CD4-positive, alpha-beta T cell treated with Interferon gamma for 1 hour (primary cell): ENCODE measurements at regions not wholly inside any gene's neighbourhood (a gene's known extent, or its start where the extent isn't known, plus 50 kb on each side); places are given as distances from the start of the nearest gene placed in this dataset.

Source experiments
- DNase-seq: peaks from one replicate; pipeline ENCODE4 v3.0.0-alpha.2; 2020

GRCh38 chr16:80066805-80067580 lies 466.5 kb upstream of the MAF start:
- no peak for DNase-seq

- no peak for DNase-seq
These were observed 465.0 kb upstream of the MAF start for GRCh38 chr16:80065541-80065940.

- DNase-seq, result no peak
These were observed 463.2 kb upstream of the MAF start for GRCh38 chr16:80063713-80064069.

DNA sequence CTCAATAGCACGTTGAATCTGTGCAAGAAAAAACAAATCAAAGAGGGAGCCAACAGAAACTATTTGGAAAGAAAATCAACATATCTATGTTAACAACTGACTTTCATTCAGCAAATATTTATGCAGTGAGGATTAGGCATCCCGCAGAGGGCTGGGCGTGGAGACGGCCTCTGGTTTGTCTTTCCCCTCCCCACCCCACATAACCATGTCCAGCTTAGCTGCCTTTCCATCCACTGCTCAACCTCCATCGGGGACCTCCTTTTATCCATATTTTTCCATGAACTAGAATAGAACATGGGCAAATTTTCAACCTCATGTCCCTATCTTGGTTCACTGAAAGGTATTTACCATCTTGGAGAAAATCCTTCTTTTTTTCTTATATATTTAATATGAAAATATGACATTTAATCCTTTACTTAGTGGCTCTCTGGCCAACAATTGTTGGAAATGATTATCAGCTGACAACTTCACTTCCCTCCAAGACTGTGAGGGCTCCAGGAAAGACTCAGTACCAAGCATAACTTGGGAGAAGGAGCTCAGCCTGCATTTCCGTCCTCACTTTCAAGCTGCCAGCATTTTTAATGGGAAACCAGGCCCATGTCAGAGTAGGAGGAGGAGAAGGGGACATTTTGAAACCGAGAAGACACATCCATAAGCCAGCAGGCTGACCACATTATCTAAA lies 462.6 kb upstream of the MAF start:
- no peak for DNase-seq

DNA sequence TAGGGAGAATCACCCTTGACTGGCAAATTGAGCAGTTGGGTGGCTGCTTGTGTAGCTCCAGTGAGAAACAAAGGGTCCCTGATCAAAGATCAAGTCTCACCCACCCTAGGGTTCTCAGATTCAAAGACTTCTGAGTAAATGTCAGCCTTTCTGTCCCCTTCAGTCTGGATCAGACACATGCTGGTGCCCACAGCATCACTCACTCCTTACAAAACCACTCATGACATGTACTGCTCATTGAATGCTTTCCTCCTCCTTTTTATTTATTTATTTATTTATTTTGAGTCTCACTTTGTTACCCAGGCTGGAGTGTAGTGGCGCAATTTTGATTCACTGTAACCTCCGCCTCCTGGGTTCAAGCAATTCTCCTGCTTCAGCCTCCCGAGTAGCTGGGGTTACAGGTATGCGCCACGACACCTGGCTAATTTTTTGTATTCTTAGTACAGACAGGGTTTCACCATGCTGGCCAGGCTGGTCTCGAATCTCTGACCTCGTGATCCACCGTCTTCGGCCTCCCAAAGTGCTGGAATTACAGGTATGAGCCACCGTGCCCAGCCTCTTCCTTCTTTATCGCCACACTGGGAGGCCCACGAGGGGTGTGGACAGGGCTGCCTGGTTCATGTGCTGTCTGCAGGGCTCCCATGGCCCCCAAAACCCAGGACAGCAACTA lies 462.0 kb upstream of the MAF start:
- no peak for DNase-seq

GRCh38 chr16:80060470-80060869 lies 459.9 kb upstream of the MAF start:
- DNase-seq, result no peak

- no peak for DNase-seq
These were observed 459.3 kb upstream of the MAF start for GRCh38 chr16:80059836-80060235.

DNA sequence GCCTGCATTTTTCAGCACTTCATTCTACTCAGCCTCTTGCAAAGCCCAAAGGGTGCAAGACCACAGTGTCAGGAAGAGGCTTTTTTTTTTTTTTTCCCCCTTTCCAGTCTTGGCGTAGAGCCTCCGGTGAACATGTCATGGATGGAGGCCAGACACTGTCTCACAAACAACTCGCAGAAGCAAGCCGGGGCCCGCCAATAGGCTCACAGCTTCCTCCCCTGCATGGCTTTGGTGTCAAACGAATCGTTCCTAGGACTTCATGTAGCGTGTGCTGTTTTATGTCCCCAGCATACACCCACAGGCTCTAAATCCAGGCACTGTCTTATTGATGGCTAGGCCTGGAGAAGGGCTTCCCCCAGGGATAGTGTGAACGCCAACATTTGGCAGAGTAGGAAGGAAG lies 457.7 kb upstream of the MAF start:
- no peak for DNase-seq

GRCh38 chr16:80056324-80056723 lies 455.8 kb upstream of the MAF start:
- no peak for DNase-seq

DNA sequence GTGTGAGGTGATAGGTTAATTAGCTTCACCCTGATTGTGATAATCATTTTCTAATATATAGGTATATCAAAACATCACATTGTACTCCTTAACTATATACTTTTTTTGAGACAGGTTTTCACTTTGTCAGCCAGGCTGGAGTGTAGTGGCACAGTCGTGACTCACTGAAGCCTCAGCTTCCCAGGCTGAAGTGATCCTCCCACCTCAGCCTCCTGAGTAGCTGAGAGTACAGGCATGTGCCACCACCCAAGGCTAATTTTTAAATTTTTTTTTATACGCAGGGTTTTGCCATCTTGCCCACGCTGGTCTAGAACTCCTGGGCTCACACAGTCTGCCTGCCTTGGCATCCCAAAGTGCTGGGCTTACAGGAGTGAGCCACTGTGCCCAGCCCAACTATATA lies 455.3 kb upstream of the MAF start:
- no peak for DNase-seq

DNA sequence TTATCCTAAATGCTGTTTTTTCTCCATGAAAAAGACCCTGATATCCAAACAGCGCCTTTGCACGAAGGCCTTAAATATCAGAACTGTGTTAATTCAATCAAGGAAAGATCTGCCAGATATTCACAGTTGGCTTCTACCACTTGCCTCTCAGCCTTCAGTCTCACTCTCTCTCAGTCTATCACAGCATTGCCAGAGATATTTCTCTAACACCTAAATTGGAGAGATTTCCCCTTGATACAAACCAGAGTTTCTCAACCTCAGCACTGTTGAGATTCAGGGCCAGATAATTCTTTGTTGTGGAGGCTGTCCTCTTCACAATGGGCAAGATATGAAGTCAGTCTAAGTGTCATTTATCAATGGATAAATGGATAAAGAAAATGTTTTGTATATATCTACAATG lies 454.1 kb upstream of the MAF start:
- DNase-seq, result no peak

DNA sequence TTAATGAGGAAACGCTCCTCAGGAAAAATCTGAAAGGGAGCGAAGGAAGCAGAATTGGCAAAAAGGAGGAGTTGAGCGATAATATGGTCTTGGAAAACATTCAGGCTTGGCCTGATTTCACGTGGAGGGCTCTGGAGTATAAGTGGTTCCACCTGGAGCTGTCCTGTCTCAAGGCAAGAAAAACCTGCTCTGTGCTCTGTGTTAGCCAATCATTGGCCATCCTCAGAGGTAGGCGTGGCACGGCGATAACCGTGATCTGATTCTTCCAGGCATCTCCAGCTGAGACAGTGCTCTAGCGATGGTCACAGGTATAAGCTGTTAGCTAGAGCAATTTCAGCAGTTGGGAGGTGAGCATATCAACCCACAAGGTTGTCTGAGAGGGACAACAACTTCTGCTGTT lies 450.5 kb upstream of the MAF start:
- no peak for DNase-seq

- DNase-seq, result no peak
These were observed 447.7 kb upstream of the MAF start for GRCh38 chr16:80048250-80048649.

- no peak for DNase-seq
These were observed 447.3 kb upstream of the MAF start for GRCh38 chr16:80047842-80048241.

DNA sequence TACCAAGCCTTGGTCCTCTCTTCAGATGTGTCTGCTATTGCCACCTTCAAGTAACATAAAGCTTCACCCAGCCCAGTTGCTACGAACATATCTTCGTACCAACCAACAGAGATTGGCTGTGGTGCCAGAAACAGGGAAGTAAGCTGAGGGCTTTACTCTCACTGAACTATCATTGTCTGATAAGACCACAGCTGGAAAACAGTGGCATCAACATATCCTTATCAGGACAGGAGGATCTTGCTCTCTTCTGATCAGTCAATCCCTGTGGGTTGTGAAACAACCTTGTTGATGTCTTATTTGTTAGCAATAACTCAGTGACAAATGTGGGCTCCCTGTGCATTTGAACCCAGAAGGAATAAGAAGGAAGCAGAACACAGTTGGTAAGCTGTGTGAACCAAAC lies 446.3 kb upstream of the MAF start:
- DNase-seq, result no peak

DNA sequence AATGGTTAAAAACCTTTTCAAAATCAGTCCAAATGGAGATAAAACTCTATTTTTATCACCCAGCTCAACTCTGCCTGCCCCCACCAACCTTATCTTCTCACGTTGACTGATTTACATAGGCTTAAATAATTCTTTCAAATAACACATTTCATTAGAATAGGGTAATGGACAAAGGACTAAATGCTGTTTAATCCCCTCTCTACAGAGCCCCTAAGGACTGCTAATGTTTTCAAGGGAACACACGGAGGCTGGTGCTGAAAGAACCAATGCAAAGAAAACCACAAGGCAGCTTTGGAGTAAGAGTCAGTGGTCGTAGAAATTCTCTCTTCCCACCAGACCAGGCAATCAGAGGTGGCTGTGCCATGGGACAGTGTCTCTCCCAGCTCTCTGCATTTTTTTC lies 445.7 kb upstream of the MAF start:
- no peak for DNase-seq

GRCh38 chr16:80045861-80046260 lies 445.3 kb upstream of the MAF start:
- no peak for DNase-seq

DNA sequence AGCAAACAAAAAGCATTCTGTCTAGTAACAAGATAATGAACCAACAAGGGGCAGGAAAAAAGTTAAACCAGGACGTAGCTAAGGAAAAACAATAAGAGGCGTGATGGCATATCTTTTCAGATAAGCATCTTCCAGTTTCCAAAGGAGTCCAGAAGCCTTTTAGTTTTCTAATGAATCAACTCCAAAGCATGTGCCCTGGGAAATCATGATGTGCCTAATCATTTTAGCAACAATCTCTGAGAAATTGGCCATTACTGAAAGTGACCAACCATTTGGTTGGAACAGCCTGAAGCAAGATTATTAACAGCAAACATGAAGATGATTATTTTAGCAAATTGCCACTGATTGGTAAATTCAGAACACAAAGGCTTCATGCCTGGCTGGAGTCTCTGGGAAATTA lies 440.9 kb upstream of the MAF start:
- no peak for DNase-seq

GRCh38 chr16:80040814-80041213 lies 440.3 kb upstream of the MAF start:
- no peak for DNase-seq

DNA sequence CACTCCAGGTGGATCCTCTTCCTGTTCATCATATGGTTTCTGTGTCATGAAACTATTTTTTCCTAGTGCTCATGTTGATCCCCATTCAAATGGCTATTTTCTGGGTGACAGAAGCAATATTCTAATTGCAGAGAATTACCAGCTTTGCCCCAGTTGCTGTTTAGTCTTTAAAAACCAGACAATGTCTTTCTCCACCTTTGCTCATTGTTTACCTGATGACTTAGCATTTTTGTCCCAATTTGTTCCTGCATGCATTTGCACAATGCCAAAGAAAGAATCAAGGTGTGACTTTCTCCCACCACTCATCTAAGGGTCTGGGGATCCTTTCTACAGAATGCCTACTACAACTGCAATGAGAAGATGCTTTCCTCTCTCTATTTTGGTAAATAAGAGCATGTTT lies 439.9 kb upstream of the MAF start:
- DNase-seq, result no peak

DNA sequence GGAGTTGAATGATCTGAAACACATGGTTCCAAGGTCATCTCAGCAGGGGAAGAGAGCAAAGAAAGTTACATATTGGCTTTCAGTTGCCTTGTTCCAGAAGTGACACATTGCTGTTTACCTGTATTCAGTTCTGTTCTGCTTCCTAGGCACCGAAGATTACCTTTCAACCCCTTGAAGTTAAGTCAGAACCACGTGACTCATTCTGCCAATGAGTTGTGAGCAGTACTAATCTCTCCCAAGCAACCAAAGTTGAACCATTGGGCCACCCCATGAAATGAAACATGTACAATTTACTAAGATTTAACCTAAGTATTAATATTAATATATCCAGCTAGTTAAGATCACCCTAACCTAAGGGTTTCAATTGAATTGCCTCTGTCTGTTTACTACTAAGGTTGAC lies 439.2 kb upstream of the MAF start:
- DNase-seq, result no peak

DNA sequence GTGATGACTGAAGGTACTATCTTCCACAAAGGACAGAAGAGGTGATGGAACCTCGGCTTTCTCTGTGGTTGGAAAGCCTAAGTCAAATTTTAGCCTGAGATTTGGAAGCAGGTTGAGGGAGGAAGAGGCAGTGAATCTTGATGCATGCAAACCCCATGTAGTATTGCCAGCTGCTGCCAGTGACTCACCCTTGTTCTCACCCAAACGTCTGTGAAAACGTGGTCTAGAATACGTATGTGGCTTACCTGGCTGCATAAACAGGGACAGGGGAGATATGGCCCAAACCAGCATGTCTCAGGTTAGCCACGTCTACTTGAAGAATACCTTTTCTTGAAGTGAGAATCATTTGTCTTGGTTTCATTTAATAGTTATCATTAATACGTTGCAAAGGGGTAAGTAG lies 438.0 kb upstream of the MAF start:
- no peak for DNase-seq

DNA sequence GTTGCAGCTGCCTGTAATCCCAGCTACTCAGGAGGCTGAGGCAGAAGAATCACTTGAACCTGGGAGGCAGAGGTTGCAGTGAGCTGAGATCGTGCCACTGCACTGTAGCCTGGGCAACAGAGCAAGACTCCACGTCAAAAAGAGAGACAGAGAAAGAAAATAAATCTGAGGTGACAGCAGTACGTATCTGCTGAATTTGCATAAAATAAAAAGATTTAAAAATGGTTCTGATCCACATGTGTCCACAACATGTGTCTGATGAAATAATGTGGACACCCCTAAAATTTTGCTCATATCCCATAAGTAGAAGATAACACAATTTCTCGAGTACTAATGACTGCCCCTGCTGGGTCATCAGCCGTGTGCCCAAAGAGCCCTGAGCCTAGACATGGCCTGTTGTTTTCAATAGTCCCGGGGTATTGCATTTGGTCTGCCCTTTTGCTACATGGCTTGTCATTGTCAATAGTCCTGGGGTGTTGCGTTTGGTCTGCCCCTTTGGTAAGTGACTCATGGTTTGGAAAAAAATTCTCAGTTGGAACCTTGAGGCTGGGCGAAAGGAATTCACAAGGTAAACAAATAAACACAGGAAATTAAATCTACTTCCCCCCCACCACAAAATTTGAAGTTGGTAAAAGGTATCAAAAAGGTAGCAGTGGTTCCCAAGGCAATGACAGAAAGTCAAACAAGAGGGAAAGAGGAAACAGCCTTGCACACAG lies 434.6 kb upstream of the MAF start:
- DNase-seq, result no peak

- no peak for DNase-seq
These were observed 433.9 kb upstream of the MAF start for GRCh38 chr16:80034469-80034826.
